GM18858 (cell line): ENCODE measurements at regions not wholly inside any gene's neighbourhood (a gene's known extent, or its start where the extent isn't known, plus 50 kb on each side); places are given as distances from the start of the nearest gene placed in this dataset.
"Not testable (repeated sequence)": the region's sequence is repeated elsewhere in the genome, so short reads cannot be mapped to it uniquely, and the experiment has no call there.

ENCODE experiments used
- ATAC-seq: cut with Tn5 transposase; IDR thresholded peaks from one replicate; pipeline ENCODE4 v1.9.1; 2021; ENCODE audit not compliant: unreplicated experiment

DNA sequence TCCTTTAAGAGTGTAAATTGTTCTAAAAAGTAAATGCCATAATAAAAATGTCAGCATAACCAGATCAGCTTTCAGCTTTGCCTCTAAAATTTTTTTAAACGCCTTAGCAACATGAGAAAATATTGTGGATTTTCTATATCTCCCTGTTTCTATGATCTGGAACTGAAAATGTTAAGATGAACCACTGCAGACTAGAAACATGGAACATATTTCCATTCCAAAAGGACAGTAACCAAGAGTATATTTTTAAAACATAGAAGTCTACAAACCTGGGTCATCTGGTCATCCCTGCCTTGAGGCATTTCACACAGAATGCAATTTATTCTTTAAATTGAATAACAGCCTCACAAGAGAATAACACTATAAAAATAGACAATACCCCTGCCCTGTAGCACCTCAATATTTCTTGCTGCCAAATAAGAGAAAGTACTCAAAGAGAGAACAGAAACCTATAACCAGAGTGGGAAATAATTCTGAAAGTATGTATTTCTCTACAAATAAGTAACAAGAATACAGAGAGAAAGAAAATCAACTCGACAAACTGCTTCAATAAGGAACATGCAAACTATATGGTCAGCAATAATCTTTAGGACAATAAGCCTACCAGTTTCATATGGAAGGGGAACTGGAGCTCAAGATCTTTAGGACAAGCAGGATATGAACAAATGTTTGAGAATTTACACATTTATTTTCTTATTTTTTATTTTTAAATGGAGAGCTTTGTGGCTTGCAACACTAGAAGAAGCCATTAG lies 949.0 kb downstream of the EPHA3 start:
- no peak for ATAC-seq

DNA sequence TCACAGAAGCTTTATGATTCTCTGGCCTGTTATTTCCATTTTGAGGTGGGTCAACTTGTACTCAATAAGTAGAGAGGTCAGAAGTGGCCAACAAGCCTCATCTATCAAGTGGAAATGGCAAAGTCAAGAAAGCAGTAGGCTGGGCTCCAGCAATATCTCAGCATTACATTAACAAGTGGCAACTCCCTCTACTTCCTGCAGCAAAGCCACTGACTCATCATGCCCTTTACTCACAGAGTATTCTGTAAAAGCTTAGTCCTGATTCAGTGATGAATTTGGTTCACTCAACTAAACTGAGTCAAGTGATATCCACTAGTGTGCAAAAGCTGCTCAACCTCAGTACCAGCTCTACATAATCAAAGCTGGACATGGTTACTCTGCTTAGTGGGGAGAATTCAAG lies 954.6 kb downstream of the EPHA3 start:
- ATAC-seq = no peak

GRCh38 chr3:90062631-90063200 lies 955.3 kb downstream of the EPHA3 start:
- ATAC-seq = no peak

DNA sequence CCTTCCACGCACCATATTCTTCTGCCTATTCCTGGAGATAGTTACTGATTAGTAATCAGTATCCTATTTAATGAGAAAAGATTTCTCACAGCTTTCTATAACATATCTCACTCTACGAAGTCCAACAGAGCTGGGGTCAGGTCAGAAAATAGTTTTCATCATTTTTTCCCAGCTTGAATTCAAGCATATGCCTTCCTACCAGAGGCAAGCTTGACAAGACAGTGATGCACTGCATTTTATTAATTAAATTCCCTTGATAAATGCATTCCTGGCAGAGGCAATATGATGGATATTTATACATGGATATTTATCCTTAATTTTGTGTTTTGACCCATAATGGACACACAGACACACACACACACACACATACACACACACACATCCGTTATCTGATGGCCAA lies 961.4 kb downstream of the EPHA3 start:
- ATAC-seq = no peak

DNA sequence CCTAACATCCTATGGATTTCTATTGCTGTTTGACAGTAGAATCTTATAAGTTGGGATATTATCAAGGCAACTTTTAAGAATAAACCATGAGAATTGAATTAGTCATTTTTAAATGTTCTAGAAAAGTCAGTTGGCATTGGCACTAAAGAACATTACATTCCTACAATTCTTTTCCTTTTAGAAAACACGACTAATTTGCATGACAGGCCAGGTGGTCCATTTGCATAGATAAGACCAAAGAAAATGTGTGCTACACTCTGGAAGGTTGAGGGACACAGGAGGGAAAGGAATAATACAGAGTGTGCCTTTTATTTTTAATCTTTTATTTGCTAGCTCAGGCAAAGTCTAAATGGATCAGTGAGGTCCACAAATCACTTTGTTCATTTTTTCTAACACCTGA lies 962.3 kb downstream of the EPHA3 start:
- ATAC-seq = no peak

DNA sequence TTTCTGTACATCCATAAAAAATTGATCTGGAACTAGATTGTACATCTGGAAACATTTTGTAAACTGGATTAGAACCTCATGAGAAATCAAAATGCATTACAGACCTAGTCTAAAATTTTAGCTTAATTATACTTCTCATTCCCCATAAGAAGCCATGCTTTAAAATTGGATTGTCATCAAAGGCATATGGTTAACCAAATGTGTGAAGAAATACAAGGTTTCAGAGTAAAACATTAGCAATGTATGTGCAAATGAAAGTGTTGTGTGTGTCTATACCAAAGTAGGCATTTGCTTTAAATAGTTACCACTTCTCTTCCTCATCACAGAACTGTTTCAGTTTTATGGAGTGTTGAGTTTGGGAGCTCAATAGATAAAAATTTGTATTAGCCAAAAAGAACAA lies 968.7 kb downstream of the EPHA3 start:
- no peak for ATAC-seq

DNA sequence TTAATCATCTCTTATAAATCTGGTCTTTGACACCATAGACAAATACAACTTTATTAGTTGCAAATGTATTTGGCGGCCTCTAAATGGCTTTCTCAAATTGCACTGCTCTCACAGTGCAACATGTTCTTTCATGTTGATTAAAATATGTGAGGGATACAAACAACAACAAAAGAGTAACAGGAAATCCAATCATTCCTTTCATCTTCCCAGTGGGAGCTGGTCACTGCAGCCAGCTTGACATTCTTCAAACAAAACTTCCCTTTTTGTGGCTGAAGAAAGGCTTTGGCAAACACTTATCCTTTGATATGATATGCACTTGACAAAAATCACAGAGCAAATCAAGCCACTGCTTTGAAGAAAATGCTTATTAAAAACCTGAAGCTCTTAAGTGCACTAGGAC lies 973.6 kb downstream of the EPHA3 start:
- ATAC-seq = no peak

DNA sequence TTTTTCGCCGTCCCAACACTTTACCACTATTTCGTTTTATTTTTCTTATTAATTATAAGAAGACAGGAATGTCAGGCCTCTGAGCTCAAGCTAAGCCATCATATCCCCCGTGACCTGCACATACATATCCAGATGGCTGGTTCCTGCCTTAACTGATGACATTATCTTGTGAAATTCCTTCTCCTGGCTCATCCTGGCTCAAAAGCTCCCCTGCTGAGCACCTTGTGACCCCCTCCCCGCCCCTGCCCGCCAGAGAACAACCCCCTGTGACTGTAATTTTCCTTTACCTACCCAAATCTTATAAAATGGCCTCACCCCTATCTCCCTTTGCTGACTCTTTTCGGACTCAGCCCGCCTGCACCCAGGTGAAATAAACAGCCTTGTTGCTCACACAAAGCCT lies 978.9 kb downstream of the EPHA3 start:
- not testable (repeated sequence) for ATAC-seq

DNA sequence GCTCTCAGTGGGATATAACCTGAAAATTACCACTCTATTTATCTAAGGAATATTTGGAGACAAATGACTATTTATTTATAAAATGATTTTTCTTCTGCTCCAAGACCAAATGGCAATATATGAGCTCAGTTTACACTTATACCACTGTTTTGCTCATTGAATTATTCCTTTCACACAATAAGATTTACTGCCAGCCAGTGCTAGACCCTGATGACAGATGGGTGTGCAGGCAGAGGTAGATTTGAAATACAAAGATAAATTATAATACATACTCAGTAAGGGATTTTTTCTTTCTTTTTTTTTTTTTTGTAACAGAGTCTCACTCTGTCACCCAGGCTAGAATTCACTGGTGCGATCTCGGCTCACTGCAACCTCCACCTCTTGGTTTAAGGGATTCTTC lies 980.3 kb downstream of the EPHA3 start:
- no peak for ATAC-seq

GRCh38 chr3:90091549-90091948 lies 984.1 kb downstream of the EPHA3 start:
- no peak for ATAC-seq

- ATAC-seq = peak; percentile 47
Observed at GRCh38 chr3:90092994-90093393, 985.6 kb downstream of the EPHA3 start.

- no peak for ATAC-seq
Observed at GRCh38 chr3:90095811-90096210, 988.4 kb downstream of the EPHA3 start.

DNA sequence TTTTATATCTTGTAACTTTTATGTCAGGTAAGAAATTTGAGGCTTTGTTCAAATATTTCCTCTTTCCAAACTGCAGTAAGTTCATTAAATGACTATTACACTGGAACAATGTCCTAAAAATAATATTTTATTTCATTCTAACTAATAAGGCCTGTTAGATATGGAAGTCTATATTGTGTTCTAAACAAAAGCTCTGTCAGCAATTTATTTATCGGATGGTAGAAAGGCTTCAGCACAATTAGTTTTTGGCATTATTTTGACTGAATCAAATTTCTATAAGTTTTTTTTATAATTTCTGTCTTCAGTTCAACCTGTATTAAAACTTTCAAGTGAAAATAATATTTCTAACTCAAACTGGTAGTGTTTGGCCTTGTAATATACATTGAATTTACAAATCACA lies 992.1 kb downstream of the EPHA3 start:
- ATAC-seq = no peak

- ATAC-seq = no peak
Observed at GRCh38 chr3:90102146-90102545, 994.7 kb downstream of the EPHA3 start.

DNA sequence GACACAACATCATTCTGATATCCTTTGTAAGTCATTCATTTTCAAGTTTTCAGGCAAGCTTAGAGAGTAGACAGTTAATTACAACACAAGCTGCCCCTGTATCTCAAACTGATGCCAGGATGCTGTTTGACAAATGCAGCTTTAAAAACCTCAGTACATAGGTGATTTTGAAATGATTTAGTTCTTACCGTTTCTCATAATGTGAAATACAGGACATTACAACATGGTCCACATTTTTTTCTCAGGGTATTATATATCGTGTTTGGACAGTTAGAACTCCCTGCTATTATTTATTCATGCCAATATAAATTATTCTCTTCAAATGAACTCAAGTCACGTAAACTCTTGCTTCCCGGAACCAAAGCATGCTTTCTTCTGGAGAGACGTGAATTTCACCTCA lies 1013.9 kb downstream of the EPHA3 start:
- no peak for ATAC-seq

DNA sequence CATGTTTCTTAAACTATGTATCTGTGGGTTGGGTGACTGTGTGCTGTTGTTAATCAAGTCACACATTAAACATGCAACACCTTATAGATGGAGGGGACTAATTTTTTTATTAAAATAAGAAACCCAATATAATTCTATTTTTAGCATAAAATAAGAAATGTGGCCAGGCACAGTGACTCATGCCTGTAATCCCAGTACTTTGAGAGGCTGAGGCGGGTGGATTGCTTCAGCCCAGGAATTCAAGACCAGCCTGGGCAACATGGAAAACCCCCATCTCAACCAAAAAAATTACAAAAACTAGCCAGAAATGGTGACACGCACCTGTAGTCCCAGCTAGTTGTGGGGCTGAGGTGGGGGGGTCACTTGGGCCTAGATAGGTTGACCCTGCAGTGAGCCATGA lies 1021.0 kb downstream of the EPHA3 start:
- no peak for ATAC-seq

DNA sequence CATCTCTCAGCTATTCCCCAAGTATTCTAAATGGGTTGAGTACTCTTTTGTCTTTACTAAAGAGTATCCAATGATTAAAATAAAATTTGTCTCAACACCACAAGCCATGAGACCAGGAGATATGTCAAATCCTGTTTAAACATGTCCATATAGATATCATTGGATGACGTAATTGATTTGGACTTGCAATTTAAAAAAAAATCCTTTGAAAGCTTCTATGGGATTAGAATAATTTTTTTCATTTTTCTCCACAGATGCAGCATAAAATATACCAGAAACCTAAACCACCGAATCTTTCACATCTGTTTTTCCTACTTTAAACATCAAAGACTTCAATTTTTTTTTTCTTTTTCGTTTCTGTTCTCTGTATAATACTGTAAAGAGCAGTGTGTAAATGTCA lies 1022.3 kb downstream of the EPHA3 start:
- no peak for ATAC-seq

GRCh38 chr3:90132197-90132596 lies 1024.8 kb downstream of the EPHA3 start:
- no peak for ATAC-seq

- no peak for ATAC-seq
Observed at GRCh38 chr3:90134090-90134489, 1026.7 kb downstream of the EPHA3 start.

DNA sequence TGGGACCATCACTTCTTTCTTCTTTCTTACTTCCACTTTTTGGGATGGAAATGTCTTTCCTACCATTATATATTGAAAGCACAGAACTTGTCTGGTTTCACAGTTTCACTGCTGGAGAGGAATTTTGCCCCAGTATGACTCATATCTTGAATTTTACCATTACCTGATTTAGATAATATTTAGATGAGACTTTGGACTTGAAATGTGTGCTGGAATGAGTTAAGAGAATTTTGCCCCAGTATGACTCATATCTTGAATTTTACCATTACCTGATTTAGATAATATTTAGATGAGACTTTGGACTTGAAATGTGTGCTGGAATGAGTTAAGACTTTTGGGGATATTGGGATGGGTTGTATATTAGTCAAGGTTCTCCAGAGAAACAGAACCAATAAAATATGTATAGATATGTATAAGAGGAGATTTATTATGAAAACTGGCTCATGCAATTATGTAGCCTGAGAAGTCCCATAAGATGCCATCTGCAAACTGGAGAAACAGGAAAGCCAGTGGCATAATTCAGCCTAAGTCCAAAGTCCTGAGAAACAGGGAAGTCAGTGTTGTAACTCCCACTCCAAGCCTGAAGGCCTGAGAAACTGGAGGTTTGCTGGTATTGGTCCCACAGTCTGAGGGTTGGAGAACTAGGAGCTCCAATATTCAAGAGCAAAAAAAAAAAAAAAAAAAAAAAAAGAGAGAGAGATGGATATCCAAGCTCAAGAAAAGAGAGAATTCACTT lies 1029.2 kb downstream of the EPHA3 start:
- no peak for ATAC-seq

- no peak for ATAC-seq
Observed at GRCh38 chr3:90145094-90145860, 1037.9 kb downstream of the EPHA3 start.

DNA sequence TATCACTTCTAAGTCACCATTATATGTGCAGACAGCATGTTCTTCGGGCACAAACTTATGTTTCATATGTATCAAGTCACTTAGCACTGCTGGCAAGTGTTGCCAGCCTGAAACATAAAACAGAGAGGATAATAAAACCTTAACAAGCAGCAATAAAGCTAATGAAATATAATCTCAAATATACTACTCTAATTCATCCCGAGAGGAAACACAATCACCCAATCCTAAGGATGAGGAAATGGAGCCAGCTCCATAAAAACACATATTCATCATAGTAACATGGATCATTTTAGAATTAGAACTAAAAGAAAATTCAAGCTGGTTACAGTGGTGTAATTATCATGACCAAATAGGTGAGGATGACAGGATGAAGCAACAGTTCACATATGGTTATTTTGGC lies 1072.7 kb downstream of the EPHA3 start:
- no peak for ATAC-seq
